ENCODE measurements at regions not wholly inside any gene's neighbourhood (a gene's known extent, or its start where the extent isn't known, plus 50 kb on each side); places are given as distances from the start of the nearest gene placed in this dataset.

DNA sequence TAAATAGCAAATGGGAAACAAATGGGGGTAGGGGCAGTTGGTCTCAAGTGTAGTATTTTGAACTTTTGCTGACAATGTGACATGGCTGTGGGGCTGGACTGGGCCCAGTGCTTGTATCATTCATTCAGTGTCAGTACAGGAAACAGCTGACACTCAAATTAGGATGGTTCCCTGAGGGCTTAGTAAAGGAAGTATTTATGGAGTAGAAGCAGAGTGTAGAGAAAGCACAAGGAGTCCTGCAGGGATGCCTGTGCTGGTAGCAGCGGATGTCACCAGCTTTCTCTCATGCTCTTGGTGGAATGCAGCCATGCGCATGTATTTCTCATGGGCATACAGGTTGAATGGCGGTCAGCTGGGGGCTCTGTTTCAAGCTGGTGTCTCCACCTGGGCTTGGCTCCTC is 72.9 kb upstream of the SLC44A1 start:
- intact Hi-C loops (cut with DNase I; ENCODE audit: low total_unique reads), result no loop called here
- Histone ChIP-seq H3K4me3 (no peak overlapping the region), H3K4me1 (no peaks in the 10 kb centered on the region), H3K9me3 (peaks cover 0 to 5% (median 0%) of the 10 kb centered on the region in 8 donors), H3K27me3 (replicated peaks in 1 of 7) (no peaks in the 10 kb centered on the region), H3K27ac (no peak overlapping the region), H3K36me3 (no peaks in the 10 kb centered on the region)
- no peak for DNase-seq
- WGBS, 5 donors, result 67 to 98% (median 87%) methylated on average over 3 of the region's 3 CpGs
- no peak for TF ChIP-seq POLR2AphosphoS5 (IDR thresholded peaks at IDR 0.05)
- TF ChIP-seq CTCF (IDR thresholded peaks at IDR 0.05 in 8 of 11, conservative IDR thresholded peaks at IDR 0.05 in 3 of 11), result no peak
- TF ChIP-seq POLR2A (IDR thresholded peaks at IDR 0.05), result no peak

- Histone ChIP-seq H3K27ac (no peak overlapping the region), H3K27me3 (replicated peaks in 1 of 7) (no peaks in the 10 kb centered on the region), H3K4me3 (no peak overlapping the region), H3K36me3 (no peaks in the 10 kb centered on the region), H3K4me1 (no peaks in the 10 kb centered on the region), H3K9me3 (peaks cover 0 to 3% (median 0%) of the 10 kb centered on the region in 8 donors)
- intact Hi-C loops (cut with DNase I; ENCODE audit: low total_unique reads), result no loop called here
- 73 to 99% (median 86%) methylated on average over 5 of the region's 5 CpGs for WGBS, 5 donors
- no peak for DNase-seq
- TF ChIP-seq CTCF (IDR thresholded peaks at IDR 0.05 in 8 of 11, conservative IDR thresholded peaks at IDR 0.05 in 3 of 11) (no peak), POLR2A (IDR thresholded peaks at IDR 0.05) (no peak), POLR2AphosphoS5 (IDR thresholded peaks at IDR 0.05) (no peak)
Measured at GRCh38 chr9:105172436-105172835, 72.0 kb upstream of the SLC44A1 start.

- Histone ChIP-seq H3K27ac (no peak overlapping the region), H3K4me3 (no peak overlapping the region), H3K4me1 (no peaks in the 10 kb centered on the region), H3K9me3 (no peaks in the 10 kb centered on the region), H3K36me3 (no peaks in the 10 kb centered on the region), H3K27me3 (replicated peaks in 1 of 7) (no peaks in the 10 kb centered on the region)
- WGBS, 5 donors, result 82 to 97% (median 87%) methylated on average over 4 of the region's 4 CpGs
- TF ChIP-seq CTCF (IDR thresholded peaks at IDR 0.05 in 8 of 11, conservative IDR thresholded peaks at IDR 0.05 in 3 of 11) (no peak), POLR2AphosphoS5 (IDR thresholded peaks at IDR 0.05) (no peak), POLR2A (IDR thresholded peaks at IDR 0.05) (no peak)
- DNase-seq, result no peak
- intact Hi-C loops (cut with DNase I; ENCODE audit: low total_unique reads), result no loop called here
Measured at GRCh38 chr9:105173306-105173705, 71.1 kb upstream of the SLC44A1 start.

DNA sequence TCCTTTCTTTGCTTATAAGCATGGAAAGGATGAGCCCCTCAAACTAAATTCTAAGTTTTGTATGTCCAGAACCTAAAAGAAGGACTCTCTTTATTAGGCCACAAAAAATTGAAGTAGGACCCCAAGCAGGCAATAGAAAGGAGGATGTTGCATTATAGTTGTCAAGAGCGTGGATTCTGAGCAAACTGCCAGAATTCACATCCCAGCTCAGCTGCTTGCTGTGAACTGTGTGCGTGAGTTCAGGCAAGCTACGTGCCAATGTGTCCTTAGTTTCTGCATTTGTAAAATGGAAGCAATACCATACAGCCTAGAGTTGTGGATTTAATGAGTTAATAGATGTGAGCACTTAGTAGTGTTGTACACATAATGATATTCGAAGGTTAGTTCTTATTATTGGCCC is 70.6 kb upstream of the SLC44A1 start:
- intact Hi-C loops (cut with DNase I; ENCODE audit: low total_unique reads), result no loop called here
- DNase-seq, result no peak
- H3K27me3 ChIP-seq (replicated peaks in 1 of 7), result no peaks in the 10 kb centered on the region
- H3K4me1 ChIP-seq, result no peaks in the 10 kb centered on the region
- no peak overlapping the region for H3K4me3 ChIP-seq
- H3K27ac ChIP-seq, result no peak overlapping the region
- TF ChIP-seq CTCF (IDR thresholded peaks at IDR 0.05 in 8 of 11, conservative IDR thresholded peaks at IDR 0.05 in 3 of 11), result no peak
- no peak for TF ChIP-seq POLR2AphosphoS5 (IDR thresholded peaks at IDR 0.05)
- no peak for TF ChIP-seq POLR2A (IDR thresholded peaks at IDR 0.05)
- H3K36me3 ChIP-seq, result no peaks in the 10 kb centered on the region
- 73 to 92% (median 85%) methylated on average over 4 of the region's 4 CpGs for WGBS, 5 donors
- H3K9me3 ChIP-seq, result no peaks in the 10 kb centered on the region
